ENCODE measurements at regions not wholly inside any gene's neighbourhood (a gene's known extent, or its start where the extent isn't known, plus 50 kb on each side); places are given as distances from the start of the nearest gene placed in this dataset.
"Not testable (repeated sequence)": the region's sequence is repeated elsewhere in the genome, so short reads cannot be mapped to it uniquely, and the experiment has no call there.

- no peak for DNase-seq (ENCODE audit: low read depth in 2 of 3, low spot score in 1 of 3)
These were observed 89.9 kb upstream of the FAT1 start for GRCh38 chr4:186813377-186814068.

DNA sequence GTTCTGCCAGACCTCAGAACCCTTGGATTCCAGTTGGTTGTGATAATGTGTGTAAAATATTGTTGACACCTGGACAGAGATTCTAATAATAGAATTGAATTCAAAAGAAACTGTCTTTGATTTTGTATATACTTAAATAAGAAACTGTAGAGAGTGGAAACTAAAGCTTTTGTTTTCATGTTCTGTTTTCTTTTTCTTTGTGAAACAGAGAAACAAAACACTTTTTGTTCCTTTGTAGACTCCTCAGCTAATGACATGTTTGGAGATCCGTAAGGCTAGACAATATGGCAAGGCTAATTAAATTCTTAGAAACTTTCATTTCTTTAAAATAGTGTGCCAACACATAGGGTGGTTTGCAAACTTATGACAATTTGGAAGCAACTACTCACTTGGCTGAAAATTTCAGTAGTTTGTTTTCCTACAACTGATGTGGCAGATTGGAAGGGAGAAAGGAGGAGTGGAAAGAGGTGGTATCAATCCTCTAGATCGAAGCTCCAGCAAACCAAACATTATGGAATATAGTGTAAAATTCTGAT, 90.9 kb upstream of the FAT1 start:
- no peak for DNase-seq (ENCODE audit: low read depth in 2 of 3, low spot score in 1 of 3)

- no peak for DNase-seq (ENCODE audit: low read depth in 2 of 3, low spot score in 1 of 3)
These were observed 95.9 kb upstream of the FAT1 start for GRCh38 chr4:186819342-186820086.

GRCh38 chr4:186820391-186820891, 96.8 kb upstream of the FAT1 start:
- no peak for DNase-seq (ENCODE audit: low read depth in 2 of 3, low spot score in 1 of 3)

DNA sequence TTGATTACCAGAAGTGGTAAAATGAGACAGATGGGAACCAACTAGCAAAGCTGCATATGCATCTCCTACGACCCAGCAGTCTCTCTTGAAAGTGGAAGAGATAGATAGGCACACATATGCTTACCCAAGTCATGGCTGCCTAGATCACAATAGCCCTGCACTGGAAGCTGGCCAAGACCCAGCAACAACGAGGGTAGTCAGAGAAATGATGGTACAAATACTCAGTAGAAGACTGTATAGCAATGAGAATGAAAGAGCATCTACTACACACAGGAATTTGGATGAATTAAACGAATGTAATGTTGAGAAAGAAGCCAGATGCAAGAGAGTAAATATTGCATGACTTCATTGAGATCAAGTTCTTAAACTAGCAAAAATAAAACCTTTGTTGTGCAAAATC, 100.3 kb upstream of the FAT1 start:
- no peak for DNase-seq (ENCODE audit: low read depth in 2 of 3, low spot score in 1 of 3)

DNA sequence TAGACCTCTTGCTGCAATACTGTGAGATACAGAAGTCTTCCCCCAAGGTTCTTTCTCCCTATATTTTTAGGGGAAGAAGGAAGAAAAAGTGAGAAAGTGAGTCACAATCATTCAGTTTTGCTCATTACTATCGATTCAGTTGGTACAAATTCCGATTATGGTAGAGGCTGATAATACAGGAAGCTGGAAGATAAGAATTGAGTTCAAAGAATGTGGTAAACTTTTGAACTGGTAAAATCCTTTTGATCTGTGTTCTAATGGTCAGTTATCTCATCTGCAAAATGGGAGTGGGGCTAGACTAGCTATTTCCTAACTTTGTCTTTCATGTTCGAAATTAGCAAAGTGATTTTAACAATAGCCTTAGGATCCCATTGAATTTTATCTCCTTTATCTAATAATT, 101.4 kb upstream of the FAT1 start:
- DNase-seq (ENCODE audit: low read depth in 2 of 3, low spot score in 1 of 3), result no peak

DNA sequence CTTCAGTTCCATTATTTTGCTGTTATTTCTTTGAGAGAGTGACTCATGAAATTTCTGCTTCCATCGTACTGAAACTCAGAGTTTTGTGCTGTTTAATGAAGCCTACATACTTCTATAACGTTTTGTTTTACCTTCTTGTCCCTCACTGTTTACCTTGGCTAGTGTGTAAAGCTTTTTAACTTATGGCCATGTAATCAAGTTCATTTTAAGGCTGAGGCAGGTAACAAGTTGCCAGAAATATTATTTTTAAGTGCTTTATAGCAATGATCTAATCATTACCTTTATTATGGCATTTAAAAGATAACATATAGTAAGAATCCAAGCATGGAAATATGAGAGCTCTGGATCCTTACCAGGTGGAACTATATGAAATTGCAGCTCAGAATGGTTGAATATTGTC, 102.3 kb upstream of the FAT1 start:
- no peak for DNase-seq (ENCODE audit: low read depth in 2 of 3, low spot score in 1 of 3)

- no peak for DNase-seq (ENCODE audit: low read depth in 2 of 3, low spot score in 1 of 3)
These were observed 103.3 kb upstream of the FAT1 start for GRCh38 chr4:186826846-186827533.

DNA sequence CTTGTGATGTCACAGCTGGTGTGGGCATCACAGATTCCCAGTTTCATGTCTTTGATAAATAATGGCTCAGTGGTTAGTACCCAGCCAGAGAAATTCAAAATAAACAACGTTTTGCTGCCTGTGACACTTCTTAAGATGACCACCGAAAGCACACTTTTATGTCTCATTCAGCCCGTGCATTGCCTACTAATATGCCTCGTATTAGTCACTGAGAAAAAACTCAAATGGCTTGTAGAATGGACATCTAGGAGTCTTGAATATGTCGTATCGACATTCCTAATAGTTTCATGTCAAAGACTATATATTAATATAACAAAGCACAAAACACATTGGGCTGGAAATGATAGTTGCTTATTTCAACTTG, 103.9 kb upstream of the FAT1 start:
- DNase-seq (ENCODE audit: low read depth in 2 of 3, low spot score in 1 of 3), result no peak

GRCh38 chr4:186829097-186829496, 105.4 kb upstream of the FAT1 start:
- DNase-seq (ENCODE audit: low read depth in 2 of 3, low spot score in 1 of 3), result no peak

- no peak for DNase-seq (ENCODE audit: low read depth in 2 of 3, low spot score in 1 of 3)
These were observed 106.2 kb upstream of the FAT1 start for GRCh38 chr4:186829740-186830449.

GRCh38 chr4:186831574-186831973, 107.9 kb upstream of the FAT1 start:
- no peak for DNase-seq (ENCODE audit: low read depth in 2 of 3, low spot score in 1 of 3)

DNA sequence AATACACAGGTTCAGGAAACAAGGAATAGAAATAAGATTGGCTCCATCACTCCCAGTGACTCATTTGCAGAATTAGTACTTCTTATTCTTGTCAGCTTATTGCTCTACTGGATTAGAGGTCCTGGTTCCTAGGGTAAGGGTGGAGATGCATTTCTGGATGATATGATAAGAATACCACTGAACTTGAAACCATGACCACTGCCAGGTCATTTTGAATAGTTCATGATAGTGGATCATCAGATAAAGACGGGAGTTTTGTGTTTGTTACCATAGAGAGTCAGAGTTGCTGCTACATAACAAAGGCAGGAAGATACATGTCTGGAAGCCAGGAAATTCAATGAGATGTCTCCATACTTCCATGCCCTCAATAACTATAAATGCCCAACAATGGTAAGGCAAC, 109.2 kb upstream of the FAT1 start:
- no peak for DNase-seq (ENCODE audit: low read depth in 2 of 3, low spot score in 1 of 3)

DNA sequence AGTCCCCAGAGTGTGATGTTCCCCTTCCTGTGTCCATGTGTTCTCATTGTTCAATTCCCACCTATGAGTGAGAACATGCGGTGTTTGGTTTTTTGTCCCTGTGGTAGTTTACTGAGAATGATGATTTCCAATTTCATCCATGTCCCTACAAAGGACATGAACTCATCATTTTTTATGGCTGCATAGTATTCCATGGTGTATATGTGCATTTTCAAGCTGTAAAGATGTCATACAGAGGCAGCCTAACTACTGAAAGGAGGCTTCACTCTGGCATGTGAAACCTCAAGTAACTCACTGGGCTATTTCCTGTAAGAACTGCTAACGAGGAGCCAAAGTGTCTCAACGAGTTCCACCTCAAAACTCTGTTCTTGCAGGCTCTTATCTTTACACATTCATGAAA, 113.8 kb upstream of the FAT1 start:
- not testable (repeated sequence) for DNase-seq (ENCODE audit: low read depth in 2 of 3, low spot score in 1 of 3)

GRCh38 chr4:186838295-186838694, 114.6 kb upstream of the FAT1 start:
- no peak for DNase-seq (ENCODE audit: low read depth in 2 of 3, low spot score in 1 of 3)

- no peak for DNase-seq (ENCODE audit: low read depth in 2 of 3, low spot score in 1 of 3)
These were observed 115.7 kb upstream of the FAT1 start for GRCh38 chr4:186839122-186840037.

GRCh38 chr4:186840222-186840701, 116.6 kb upstream of the FAT1 start:
- no peak for DNase-seq (ENCODE audit: low read depth in 2 of 3, low spot score in 1 of 3)

DNA sequence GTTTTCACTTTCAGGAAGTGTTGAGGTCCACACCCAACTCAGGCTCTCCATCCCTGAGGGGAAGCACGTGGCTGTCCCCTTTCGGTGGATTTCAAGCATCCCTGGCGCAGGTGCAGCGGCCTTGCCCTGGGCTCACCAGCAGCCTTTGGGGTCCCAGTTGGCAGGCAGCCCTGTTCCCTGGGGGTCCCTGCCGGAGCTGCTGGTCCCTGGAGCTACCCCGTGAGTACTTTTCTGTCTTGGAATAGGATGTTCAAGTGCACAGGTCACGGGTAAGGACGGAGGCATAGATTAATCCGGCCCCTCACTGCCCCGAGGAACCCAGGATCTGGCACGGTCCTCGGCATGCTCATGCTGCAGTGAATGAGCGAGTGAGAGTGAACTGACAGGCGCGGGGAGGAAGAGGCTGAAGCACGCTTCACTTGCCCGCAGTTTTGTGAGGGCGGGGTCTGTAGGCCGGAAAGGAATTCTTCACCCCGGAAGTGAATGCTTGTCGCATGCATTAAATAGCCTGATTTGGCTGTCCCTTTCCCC, 117.2 kb upstream of the FAT1 start:
- DNase-seq (ENCODE audit: low read depth in 2 of 3, low spot score in 1 of 3), result no peak

GRCh38 chr4:186844059-186844681, 120.5 kb upstream of the FAT1 start:
- DNase-seq (ENCODE audit: low read depth in 2 of 3, low spot score in 1 of 3), result no peak
